ENCODE measurements at regions not wholly inside any gene's neighbourhood (a gene's known extent, or its start where the extent isn't known, plus 50 kb on each side); places are given as distances from the start of the nearest gene placed in this dataset.

DNA sequence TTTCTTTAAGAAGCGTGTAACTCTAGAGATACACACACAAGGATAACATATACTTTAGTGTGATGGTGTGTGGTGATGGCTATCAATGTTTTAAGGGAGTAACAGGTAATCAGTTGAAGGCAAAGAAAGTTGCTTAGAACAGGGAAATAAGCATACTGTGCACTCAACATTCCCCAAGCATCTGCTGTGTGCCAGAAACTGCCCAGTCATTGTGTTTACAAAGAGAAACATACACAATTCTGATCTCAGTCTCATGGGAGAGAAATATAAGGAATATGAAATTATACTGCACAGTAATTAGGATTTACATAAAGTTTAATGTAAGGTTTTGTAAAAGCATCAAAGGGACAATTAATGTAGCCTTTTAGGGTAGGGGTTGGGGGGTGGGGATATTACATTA is 224.1 kb upstream of the TYRP1 start:
- no peak for TF ChIP-seq GATA2 (IDR thresholded peaks at IDR 0.05; ENCODE audit: low read depth, low read length)
- TF ChIP-seq GATA3 (IDR thresholded peaks at IDR 0.05; ENCODE audit: low read depth, low read length), result no peak
